ENCODE measurements at regions not wholly inside any gene's neighbourhood (a gene's known extent, or its start where the extent isn't known, plus 50 kb on each side); places are given as distances from the start of the nearest gene placed in this dataset.

DNA sequence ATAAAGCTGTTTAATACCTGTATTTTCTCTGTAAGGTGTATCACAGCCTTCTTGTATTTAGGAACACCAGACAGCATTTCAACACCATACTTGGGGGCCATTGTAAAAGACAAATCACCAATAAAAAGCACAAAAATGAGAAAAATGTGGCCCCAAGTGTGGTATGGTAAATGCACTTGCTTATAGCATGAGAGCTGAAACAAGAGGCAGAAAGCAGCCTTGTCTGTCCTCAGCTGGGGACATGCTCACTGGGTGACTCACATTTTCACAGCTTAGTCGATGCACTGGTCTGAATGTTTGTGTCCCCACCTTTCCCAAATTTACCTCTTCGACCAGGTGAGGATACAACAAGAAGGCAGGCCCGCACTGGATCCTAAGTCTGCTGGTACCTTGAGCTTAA lies 639.7 kb upstream of the AGA start:
- H3K9ac ChIP-seq: no peak overlapping the region
- no peaks in the 10 kb centered on the region for H3K36me3 ChIP-seq (ENCODE audit: insufficient read depth)
- H3K27me3 ChIP-seq (ENCODE audit: insufficient read depth, low read depth): no peaks in the 10 kb centered on the region
- no peak overlapping the region for H3K4me3 ChIP-seq (IDR thresholded peaks at IDR 0.05; ENCODE audit: insufficient read depth, low read depth, low read length)
- H3K4me1 ChIP-seq (ENCODE audit: low read depth, poor library complexity, severe bottlenecking): no peaks in the 10 kb centered on the region
- H3K79me2 ChIP-seq (ENCODE audit: insufficient read depth, low read depth): no peaks in the 10 kb centered on the region
- H2AFZ ChIP-seq (ENCODE audit: low read depth): no peak overlapping the region
- H4K20me1 ChIP-seq (ENCODE audit: insufficient read depth): no peaks in the 10 kb centered on the region
- TF ChIP-seq, protein P1, sequence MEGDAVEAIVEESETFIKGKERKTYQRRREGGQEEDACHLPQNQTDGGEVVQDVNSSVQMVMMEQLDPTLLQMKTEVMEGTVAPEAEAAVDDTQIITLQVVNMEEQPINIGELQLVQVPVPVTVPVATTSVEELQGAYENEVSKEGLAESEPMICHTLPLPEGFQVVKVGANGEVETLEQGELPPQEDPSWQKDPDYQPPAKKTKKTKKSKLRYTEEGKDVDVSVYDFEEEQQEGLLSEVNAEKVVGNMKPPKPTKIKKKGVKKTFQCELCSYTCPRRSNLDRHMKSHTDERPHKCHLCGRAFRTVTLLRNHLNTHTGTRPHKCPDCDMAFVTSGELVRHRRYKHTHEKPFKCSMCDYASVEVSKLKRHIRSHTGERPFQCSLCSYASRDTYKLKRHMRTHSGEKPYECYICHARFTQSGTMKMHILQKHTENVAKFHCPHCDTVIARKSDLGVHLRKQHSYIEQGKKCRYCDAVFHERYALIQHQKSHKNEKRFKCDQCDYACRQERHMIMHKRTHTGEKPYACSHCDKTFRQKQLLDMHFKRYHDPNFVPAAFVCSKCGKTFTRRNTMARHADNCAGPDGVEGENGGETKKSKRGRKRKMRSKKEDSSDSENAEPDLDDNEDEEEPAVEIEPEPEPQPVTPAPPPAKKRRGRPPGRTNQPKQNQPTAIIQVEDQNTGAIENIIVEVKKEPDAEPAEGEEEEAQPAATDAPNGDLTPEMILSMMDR (conservative IDR thresholded peaks at IDR 0.05; ENCODE audit: low read depth, low read length): no peak
- H3K27ac ChIP-seq: no peak overlapping the region
- H3K4me2 ChIP-seq: no peak overlapping the region

DNA sequence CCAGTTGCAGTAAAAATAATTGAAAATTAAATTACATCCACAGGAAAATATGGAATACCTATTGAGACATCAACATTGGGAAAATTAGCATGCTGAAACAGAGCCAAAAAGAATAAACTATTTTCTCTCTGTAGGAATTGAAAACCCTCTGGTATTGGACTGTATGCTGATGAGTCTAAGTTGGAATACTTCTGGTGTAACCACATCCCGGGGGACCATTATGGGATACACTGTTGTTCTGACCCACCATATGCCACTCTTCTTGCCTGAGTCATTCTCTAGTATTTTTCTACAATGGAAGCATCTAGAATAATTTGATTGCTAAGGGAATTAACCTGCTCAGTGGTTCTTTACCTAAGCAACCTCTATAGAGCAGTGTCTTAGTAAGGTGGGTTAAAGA lies 640.7 kb upstream of the AGA start:
- Histone ChIP-seq H2AFZ (ENCODE audit: low read depth) (no peak overlapping the region), H3K27ac (no peak overlapping the region), H3K9ac (no peak overlapping the region), H3K27me3 (ENCODE audit: insufficient read depth, low read depth) (no peaks in the 10 kb centered on the region), H3K4me3 (IDR thresholded peaks at IDR 0.05; ENCODE audit: insufficient read depth, low read depth, low read length) (no peak overlapping the region), H3K4me1 (ENCODE audit: low read depth, poor library complexity, severe bottlenecking) (no peaks in the 10 kb centered on the region), H3K79me2 (ENCODE audit: insufficient read depth, low read depth) (no peaks in the 10 kb centered on the region), H4K20me1 (ENCODE audit: insufficient read depth) (no peaks in the 10 kb centered on the region), H3K36me3 (ENCODE audit: insufficient read depth) (no peaks in the 10 kb centered on the region), H3K4me2 (no peak overlapping the region)
- TF ChIP-seq, protein P1 (conservative IDR thresholded peaks at IDR 0.05; ENCODE audit: low read depth, low read length): no peak

DNA sequence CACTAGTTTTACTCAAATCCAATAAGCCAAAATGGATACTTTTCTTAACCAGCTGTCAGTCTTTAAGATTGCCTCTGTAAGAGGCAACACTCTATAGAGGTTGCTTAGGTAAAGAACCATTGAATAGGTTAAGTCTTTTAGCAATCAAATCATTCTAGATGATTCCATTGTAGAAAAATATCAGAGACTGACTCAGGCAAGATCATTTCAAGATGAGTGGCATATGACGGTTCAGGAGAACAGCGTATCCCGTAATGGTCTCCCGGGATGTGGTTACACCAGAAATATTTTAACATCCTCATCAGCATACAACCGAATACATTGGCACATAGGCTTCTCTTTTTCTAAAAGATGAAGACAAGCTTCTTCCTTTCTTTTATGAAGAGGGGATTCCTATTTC lies 641.7 kb upstream of the AGA start:
- no peaks in the 10 kb centered on the region for H4K20me1 ChIP-seq (ENCODE audit: insufficient read depth)
- no peaks in the 10 kb centered on the region for H3K36me3 ChIP-seq (ENCODE audit: insufficient read depth)
- H3K4me2 ChIP-seq: no peak overlapping the region
- no peak overlapping the region for H3K4me3 ChIP-seq (IDR thresholded peaks at IDR 0.05; ENCODE audit: insufficient read depth, low read depth, low read length)
- no peaks in the 10 kb centered on the region for H3K4me1 ChIP-seq (ENCODE audit: low read depth, poor library complexity, severe bottlenecking)
- H2AFZ ChIP-seq (ENCODE audit: low read depth): no peak overlapping the region
- H3K9ac ChIP-seq: no peak overlapping the region
- TF ChIP-seq, protein P1 (conservative IDR thresholded peaks at IDR 0.05; ENCODE audit: low read depth, low read length): no peak
- H3K79me2 ChIP-seq (ENCODE audit: insufficient read depth, low read depth): no peaks in the 10 kb centered on the region
- H3K27me3 ChIP-seq (ENCODE audit: insufficient read depth, low read depth): no peaks in the 10 kb centered on the region
- H3K27ac ChIP-seq: no peak overlapping the region

DNA sequence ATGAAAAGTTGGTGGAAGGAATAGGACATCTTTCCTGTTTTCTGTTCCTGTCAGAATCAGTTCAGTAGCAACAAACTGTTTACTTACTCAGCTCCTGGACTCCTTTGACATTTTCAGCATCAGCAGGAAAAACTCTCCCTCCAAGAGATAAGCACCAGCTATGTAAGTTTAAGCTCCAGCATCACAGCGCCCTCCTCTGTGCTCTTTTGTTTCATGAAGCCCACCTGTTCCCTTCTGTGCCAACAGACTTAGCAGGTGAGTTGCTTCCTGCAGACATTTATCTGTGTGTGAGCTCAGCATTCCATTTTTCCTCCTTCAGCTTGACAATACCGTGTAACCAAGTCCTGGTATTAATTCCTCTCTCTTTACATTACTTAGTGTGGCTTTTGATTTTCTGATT lies 644.1 kb upstream of the AGA start:
- Histone ChIP-seq H3K9ac (no peak overlapping the region), H3K4me3 (IDR thresholded peaks at IDR 0.05; ENCODE audit: insufficient read depth, low read depth, low read length) (no peak overlapping the region), H3K36me3 (ENCODE audit: insufficient read depth) (no peaks in the 10 kb centered on the region), H3K27me3 (ENCODE audit: insufficient read depth, low read depth) (no peaks in the 10 kb centered on the region), H3K4me2 (no peak overlapping the region), H3K4me1 (ENCODE audit: low read depth, poor library complexity, severe bottlenecking) (no peaks in the 10 kb centered on the region), H3K27ac (no peak overlapping the region), H3K79me2 (ENCODE audit: insufficient read depth, low read depth) (no peaks in the 10 kb centered on the region), H4K20me1 (ENCODE audit: insufficient read depth) (no peaks in the 10 kb centered on the region), H2AFZ (ENCODE audit: low read depth) (no peak overlapping the region)
- TF ChIP-seq, protein P1 (conservative IDR thresholded peaks at IDR 0.05; ENCODE audit: low read depth, low read length): no peak

Data from KMS-11 (cell line).